Neural progenitor cell (in vitro differentiated cells): ENCODE measurements at regions not wholly inside any gene's neighbourhood (a gene's known extent, or its start where the extent isn't known, plus 50 kb on each side); places are given as distances from the start of the nearest gene placed in this dataset.
"Not testable (repeated sequence)": the region's sequence is repeated elsewhere in the genome, so short reads cannot be mapped to it uniquely, and the experiment has no call there.

Experiments used
- DNase-seq: peaks from one replicate; pipeline ENCODE4 v3.0.0-alpha.2; 2016; ENCODE audit warnings: low spot score
- H2AFZ ChIP-seq: fragments of 200-600 bp; sonication (generic); replicated peaks from 2 replicates; pipeline ENCODE4 v1.6.1; 2016; ENCODE audit warnings: antibody characterized with exemption
- H3F3A ChIP-seq: fragments of 200-600 bp; sonication (generic); 2 replicates; pipeline ENCODE4 v1.6.1; 2016; ENCODE audit warnings: antibody characterized with exemption, low read depth
- H3K27ac ChIP-seq: fragments of 200-600 bp; sonication (generic); 2 replicates; pipeline ENCODE4 v1.5.1; 2016; ENCODE audit warnings: mild to moderate bottlenecking
- H3K27me3 ChIP-seq: fragments of 200-600 bp; sonication (generic); 2 replicates; pipeline ENCODE4 v1.6.1; 2016; ENCODE audit warnings: mild to moderate bottlenecking, moderate library complexity
- H3K36me3 ChIP-seq: fragments of 200-600 bp; sonication (generic); 2 replicates; pipeline ENCODE4 v1.5.1; 2016
- H3K4me1 ChIP-seq: fragments of 200-600 bp; sonication (generic); 2 replicates; pipeline ENCODE4 v1.6.1; 2016; ENCODE audit warnings: mixed run types
- H3K4me2 ChIP-seq: fragments of 200-600 bp; sonication (generic); 2 replicates; pipeline ENCODE4 v1.6.1; 2016
- H3K4me3 ChIP-seq: fragments of 200-600 bp; sonication (generic); 2 replicates; pipeline ENCODE4 v1.5.1; 2016
- H3K79me2 ChIP-seq: fragments of 200-600 bp; sonication (generic); 2 replicates; pipeline ENCODE4 v1.6.1; 2016; ENCODE audit warnings: low read depth
- H3K9ac ChIP-seq: fragments of 200-600 bp; sonication (generic); 2 replicates; pipeline ENCODE4 v1.6.1; 2016
- H3K9me3 ChIP-seq: fragments of 200-600 bp; sonication (generic); 2 replicates; pipeline ENCODE4 v1.5.1; 2016; ENCODE audit warnings: low read depth
- H4K20me1 ChIP-seq: fragments of 200-600 bp; sonication (generic); 2 replicates; pipeline ENCODE4 v1.6.1; 2016; ENCODE audit warnings: low read depth
- H3K27ac Mint-ChIP-seq: 3 replicates; pipeline ENCODE4 v1.8.0; 2021; ENCODE audit warnings: mixed read lengths
- H3K27me3 Mint-ChIP-seq: 2 replicates; pipeline ENCODE4 v1.8.0; 2022; ENCODE audit warnings: low read depth, mild to moderate bottlenecking, inconsistent platforms, moderate library complexity, mixed read lengths; ENCODE audit not compliant: insufficient read depth
- H3K36me3 Mint-ChIP-seq: 3 replicates; pipeline ENCODE4 v1.8.0; 2021; ENCODE audit warnings: mixed read lengths
- H3K4me1 Mint-ChIP-seq: 3 replicates; pipeline ENCODE4 v1.8.0; 2021; ENCODE audit warnings: mixed read lengths
- H3K4me3 Mint-ChIP-seq: 3 replicates; pipeline ENCODE4 v1.8.0; 2021; ENCODE audit warnings: mild to moderate bottlenecking, moderate library complexity, mixed read lengths
- H3K9me3 Mint-ChIP-seq: 3 replicates; pipeline ENCODE4 v1.8.0; 2020; ENCODE audit warnings: mixed read lengths
- CTCF ChIP-seq: fragments of 200-600 bp; sonication (generic); IDR thresholded peaks from 2 replicates; pipeline ENCODE4 v1.5.1; 2017; ENCODE audit warnings: antibody characterized with exemption, mild to moderate bottlenecking
- EZH2 ChIP-seq: fragments of 200-600 bp; sonication (generic); IDR thresholded peaks from 2 replicates; pipeline ENCODE4 v1.6.1; 2017; ENCODE audit warnings: antibody characterized with exemption, mild to moderate bottlenecking, moderate library complexity
- EZH2phosphoT487 ChIP-seq: fragments of 200-600 bp; sonication (generic); IDR thresholded peaks from 2 replicates; pipeline ENCODE4 v1.6.1; 2017; ENCODE audit warnings: antibody characterized with exemption

DNA sequence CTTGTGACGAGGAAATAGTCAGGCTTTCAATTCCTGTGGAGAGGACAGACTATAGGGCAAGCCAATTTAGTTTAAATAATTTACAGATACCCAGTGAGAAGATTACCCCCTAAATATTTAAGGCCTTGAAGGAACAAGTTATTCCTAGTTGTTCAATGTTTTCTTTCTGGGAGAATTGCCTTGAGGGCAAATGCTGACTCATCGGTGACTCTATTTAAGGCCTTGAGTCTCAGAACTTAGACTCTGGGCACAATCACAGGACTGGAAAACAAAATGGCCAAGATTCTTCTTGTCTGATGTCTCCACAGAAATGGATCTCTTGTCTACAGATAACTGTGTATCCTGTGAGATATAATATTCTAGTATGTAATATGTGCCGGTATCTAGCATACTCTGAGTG lies 467.1 kb downstream of the SUCLG1 start:
- no peak for DNase-seq
- Mint-ChIP-seq H3K36me3 (no peaks in the 10 kb centered on the region), H3K4me1 (peaks cover 2% of the 10 kb centered on the region), H3K27me3 (peaks cover 6% of the 10 kb centered on the region), H3K27ac (no peak overlapping the region), H3K9me3 (no peaks in the 10 kb centered on the region), H3K4me3 (no peak overlapping the region)
- Histone ChIP-seq H3K9me3 (no peaks in the 10 kb centered on the region), H3K4me1 (no peaks in the 10 kb centered on the region), H3K36me3 (peaks cover 3% of the 10 kb centered on the region), H3K27ac (no peak overlapping the region), H3K4me3 (no peak overlapping the region), H3K27me3 (no peaks in the 10 kb centered on the region), H3K4me2 (no peak overlapping the region), H3F3A (no peaks in the 10 kb centered on the region), H3K9ac (no peak overlapping the region), H4K20me1 (no peaks in the 10 kb centered on the region), H2AFZ (no peak overlapping the region), H3K79me2 (no peaks in the 10 kb centered on the region)
- TF ChIP-seq EZH2phosphoT487 (no peak), CTCF (no peak), EZH2 (no peak)

DNA sequence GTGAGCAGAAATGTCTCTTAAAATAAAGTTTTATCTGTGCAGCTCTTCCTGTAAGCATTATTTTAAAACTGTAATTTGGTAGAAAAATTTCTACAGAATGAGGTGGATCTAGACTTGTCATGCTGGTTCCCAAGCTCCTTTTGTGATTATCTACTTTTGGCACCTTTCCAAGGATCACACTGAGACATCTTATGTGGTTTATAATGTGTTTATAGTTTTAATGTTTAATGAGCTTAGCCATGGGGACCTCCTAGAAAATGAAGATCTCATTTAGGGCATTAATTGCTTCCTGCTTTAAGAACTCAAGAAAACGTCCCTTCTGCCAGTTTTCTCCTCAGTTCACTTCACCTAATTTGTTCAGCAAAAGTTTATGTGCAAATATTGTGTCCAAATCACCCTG lies 468.4 kb downstream of the SUCLG1 start:
- no peak overlapping the region for H3K9ac ChIP-seq
- Mint-ChIP-seq H3K27me3 (peaks cover 6% of the 10 kb centered on the region), H3K4me1 (peaks cover 2% of the 10 kb centered on the region), H3K36me3 (no peaks in the 10 kb centered on the region), H3K4me3 (no peak overlapping the region), H3K27ac (no peak overlapping the region), H3K9me3 (no peaks in the 10 kb centered on the region)
- no peak overlapping the region for H3K4me2 ChIP-seq
- no peaks in the 10 kb centered on the region for H3K79me2 ChIP-seq
- H3K27me3 ChIP-seq: no peaks in the 10 kb centered on the region
- no peak overlapping the region for H3K27ac ChIP-seq
- no peaks in the 10 kb centered on the region for H3K9me3 ChIP-seq
- no peak overlapping the region for H3K4me3 ChIP-seq
- no peak for DNase-seq
- H3K36me3 ChIP-seq: peaks cover 3% of the 10 kb centered on the region
- no peaks in the 10 kb centered on the region for H4K20me1 ChIP-seq
- H3K4me1 ChIP-seq: no peaks in the 10 kb centered on the region
- no peaks in the 10 kb centered on the region for H3F3A ChIP-seq
- H2AFZ ChIP-seq: no peak overlapping the region
- TF ChIP-seq CTCF (no peak), EZH2 (no peak)

DNA sequence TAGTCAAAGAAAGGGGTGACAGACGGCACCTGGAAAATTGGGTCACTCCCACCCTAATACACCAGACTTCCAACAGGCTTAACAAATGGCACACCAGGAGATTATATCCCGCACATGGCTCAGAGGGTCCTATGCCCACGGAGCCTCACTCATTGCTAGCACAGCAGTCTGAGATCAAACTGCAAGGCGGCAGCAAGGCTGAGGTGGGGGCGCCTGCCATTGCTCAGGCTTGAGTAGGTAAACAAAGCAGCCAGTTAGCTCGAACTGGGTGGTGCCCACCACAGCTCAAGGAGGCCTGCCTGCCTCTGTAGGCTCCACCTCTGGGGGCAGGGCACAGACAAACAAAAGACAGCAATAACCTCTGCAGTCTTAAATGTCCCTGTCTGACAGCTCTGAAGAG lies 482.5 kb downstream of the SUCLG1 start:
- H3K36me3 ChIP-seq, H3K4me1 Mint-ChIP-seq, H3K9me3 ChIP-seq, H3K27ac ChIP-seq, H3K9ac ChIP-seq, H3K4me1 ChIP-seq, H2AFZ ChIP-seq, H3K4me3 Mint-ChIP-seq, H3K27me3 Mint-ChIP-seq, H3F3A ChIP-seq, H3K79me2 ChIP-seq, H3K27me3 ChIP-seq, H4K20me1 ChIP-seq, H3K36me3 Mint-ChIP-seq, H3K4me2 ChIP-seq, DNase-seq, H3K27ac Mint-ChIP-seq, H3K4me3 ChIP-seq, H3K9me3 Mint-ChIP-seq: not testable (repeated sequence)

GRCh38 chr2:83972128-83972527 lies 487.0 kb downstream of the SUCLG1 start:
- H3K4me1 ChIP-seq: no peaks in the 10 kb centered on the region
- no peaks in the 10 kb centered on the region for H3K36me3 ChIP-seq
- DNase-seq: no peak
- Mint-ChIP-seq H3K4me3 (no peak overlapping the region), H3K4me1 (no peaks in the 10 kb centered on the region), H3K36me3 (no peaks in the 10 kb centered on the region), H3K27ac (no peak overlapping the region), H3K9me3 (peaks cover 6% of the 10 kb centered on the region), H3K27me3 (no peaks in the 10 kb centered on the region)
- TF ChIP-seq CTCF: no peak
- no peak for TF ChIP-seq EZH2
- TF ChIP-seq EZH2phosphoT487: no peak
- H3K27ac ChIP-seq: no peak overlapping the region
- H3F3A ChIP-seq: no peaks in the 10 kb centered on the region
- H2AFZ ChIP-seq: no peak overlapping the region
- H3K4me2 ChIP-seq: no peak overlapping the region
- no peaks in the 10 kb centered on the region for H3K79me2 ChIP-seq
- H3K9me3 ChIP-seq: no peaks in the 10 kb centered on the region
- H3K27me3 ChIP-seq: no peaks in the 10 kb centered on the region
- H4K20me1 ChIP-seq: no peaks in the 10 kb centered on the region
- H3K4me3 ChIP-seq: no peak overlapping the region
- H3K9ac ChIP-seq: no peak overlapping the region
